NCI-H345 (cell line): ENCODE measurements at regions not wholly inside any gene's neighbourhood (a gene's known extent, or its start where the extent isn't known, plus 50 kb on each side); places are given as distances from the start of the nearest gene placed in this dataset.

Source experiments
- DNase-seq: peaks from one replicate; lab custom pipeline; 2025; lab: John Stamatoyannopoulos, UW

- DNase-seq: no peak
These were observed 118.8 kb upstream of the VIPR2 start for GRCh38 chr7:159263430-159263829.

- no peak for DNase-seq
These were observed 109.0 kb upstream of the VIPR2 start for GRCh38 chr7:159253657-159254056.

- no peak for DNase-seq
These were observed 105.8 kb upstream of the VIPR2 start for GRCh38 chr7:159250471-159250870.

GRCh38 chr7:159249671-159250070 lies 105.0 kb upstream of the VIPR2 start:
- DNase-seq: no peak

GRCh38 chr7:159247910-159248309 lies 103.2 kb upstream of the VIPR2 start:
- DNase-seq: no peak

- no peak for DNase-seq
These were observed 102.2 kb upstream of the VIPR2 start for GRCh38 chr7:159246702-159247480.

- no peak for DNase-seq
These were observed 96.3 kb upstream of the VIPR2 start for GRCh38 chr7:159240962-159241361.

GRCh38 chr7:159239028-159239427 lies 94.4 kb upstream of the VIPR2 start:
- DNase-seq: no peak

GRCh38 chr7:159238541-159238940 lies 93.9 kb upstream of the VIPR2 start:
- DNase-seq: no peak

- DNase-seq: no peak
These were observed 92.5 kb upstream of the VIPR2 start for GRCh38 chr7:159237022-159237653.

GRCh38 chr7:159231017-159231416 lies 86.3 kb upstream of the VIPR2 start:
- DNase-seq: no peak

GRCh38 chr7:159229683-159230475 lies 85.2 kb upstream of the VIPR2 start:
- DNase-seq: no peak

- no peak for DNase-seq
These were observed 82.8 kb upstream of the VIPR2 start for GRCh38 chr7:159227433-159227832.

GRCh38 chr7:159226011-159226702 lies 81.5 kb upstream of the VIPR2 start:
- no peak for DNase-seq

GRCh38 chr7:159218607-159219006 lies 73.9 kb upstream of the VIPR2 start:
- DNase-seq: no peak

GRCh38 chr7:159218170-159218569 lies 73.5 kb upstream of the VIPR2 start:
- no peak for DNase-seq

GRCh38 chr7:159215076-159215475 lies 70.4 kb upstream of the VIPR2 start:
- DNase-seq: no peak

GRCh38 chr7:159213253-159213652 lies 68.6 kb upstream of the VIPR2 start:
- DNase-seq: no peak

- DNase-seq: no peak
These were observed 67.6 kb upstream of the VIPR2 start for GRCh38 chr7:159212226-159212625.

- DNase-seq: no peak
These were observed 67.0 kb upstream of the VIPR2 start for GRCh38 chr7:159211540-159212182.

GRCh38 chr7:159210581-159211235 lies 66.0 kb upstream of the VIPR2 start:
- no peak for DNase-seq
